Right kidney (tissue), 1 donor: ENCODE measurements at regions not wholly inside any gene's neighbourhood (a gene's known extent, or its start where the extent isn't known, plus 50 kb on each side); places are given as distances from the start of the nearest gene placed in this dataset.

ENCODE experiments used
- DNase-seq: peaks from one replicate; pipeline ENCODE4 v3.0.0-alpha.2; 2016

DNA sequence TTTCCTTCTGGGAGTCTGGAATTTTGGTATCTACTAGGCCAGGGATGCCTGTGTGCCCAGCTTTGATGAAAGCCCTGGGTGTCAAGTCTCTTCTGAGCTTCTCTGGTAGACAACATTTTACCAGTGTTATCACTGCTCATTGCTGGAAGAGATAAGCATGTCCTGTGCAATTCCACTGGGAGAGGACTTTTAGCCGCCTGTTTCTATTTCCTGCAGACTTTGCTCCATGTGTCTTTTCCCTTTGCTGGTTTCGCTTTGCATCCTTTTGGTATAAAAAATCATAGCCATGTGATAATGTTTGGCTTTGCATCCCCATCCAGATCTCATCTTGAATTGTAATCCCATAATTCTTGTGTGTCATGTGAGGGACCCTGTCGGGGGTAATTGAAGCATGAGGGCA lies 163.2 kb downstream of the SLC28A3 start:
- DNase-seq: no peak

DNA sequence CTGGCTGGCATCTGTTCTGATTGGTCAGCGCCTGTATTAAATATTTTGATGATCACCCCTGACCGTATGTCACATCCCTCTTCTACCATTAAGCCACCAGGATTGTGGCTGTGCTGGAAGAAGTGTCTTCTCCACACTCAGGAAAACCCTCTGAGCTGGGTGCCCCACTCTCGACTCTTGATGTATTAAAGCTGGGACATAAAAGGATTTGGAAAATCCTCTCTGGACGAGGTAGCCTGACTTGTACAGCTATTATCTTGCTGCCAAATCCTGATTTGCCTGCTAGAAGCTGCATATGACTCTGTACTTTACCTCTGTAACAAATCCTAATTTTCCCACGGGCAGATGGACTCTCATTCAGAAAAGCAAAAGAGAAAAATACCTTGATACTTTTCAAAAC lies 161.0 kb downstream of the SLC28A3 start:
- DNase-seq: no peak

GRCh38 chr9:84187090-84187489 lies 153.5 kb downstream of the SLC28A3 start:
- no peak for DNase-seq

DNA sequence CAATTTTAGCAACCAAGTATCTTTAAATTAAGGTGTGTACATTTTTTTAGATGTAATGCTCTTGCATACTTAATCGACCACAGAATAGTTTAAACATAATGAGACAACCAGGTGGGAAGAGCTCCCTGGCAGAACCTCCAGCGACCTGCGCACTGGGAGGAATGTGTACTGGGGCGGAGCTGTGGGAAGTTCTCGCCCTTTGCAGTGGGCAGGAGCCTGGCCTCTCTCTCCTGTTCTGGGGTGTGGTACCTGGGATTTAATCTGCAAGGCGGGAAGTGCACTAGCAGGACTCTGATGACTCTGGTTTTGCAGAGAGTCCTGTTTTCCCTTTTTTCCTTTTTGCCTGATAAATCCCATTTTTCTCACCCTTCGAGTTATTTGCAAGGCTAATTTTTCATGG lies 150.7 kb downstream of the SLC28A3 start:
- DNase-seq: no peak

DNA sequence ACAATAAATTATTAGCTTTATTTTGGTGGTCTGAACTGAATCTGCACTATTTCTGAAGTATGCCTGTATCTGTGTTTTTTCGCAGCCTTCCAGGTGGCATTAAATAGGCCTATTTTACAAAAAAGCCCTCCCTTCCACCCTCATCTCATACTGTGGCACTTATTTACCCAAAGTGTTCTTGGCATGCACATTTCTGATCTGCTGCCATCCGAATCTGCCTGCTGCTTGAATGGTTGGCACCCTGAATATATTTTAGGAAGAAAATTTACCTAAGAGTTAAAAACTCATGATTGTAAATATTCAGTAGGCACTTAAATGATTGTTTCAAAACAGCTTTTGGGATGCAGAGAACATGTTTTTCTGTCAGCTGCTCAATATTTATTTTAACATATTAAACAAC lies 150.1 kb downstream of the SLC28A3 start:
- no peak for DNase-seq

- no peak for DNase-seq
Observed at GRCh38 chr9:84206801-84207370, 133.7 kb downstream of the SLC28A3 start.

DNA sequence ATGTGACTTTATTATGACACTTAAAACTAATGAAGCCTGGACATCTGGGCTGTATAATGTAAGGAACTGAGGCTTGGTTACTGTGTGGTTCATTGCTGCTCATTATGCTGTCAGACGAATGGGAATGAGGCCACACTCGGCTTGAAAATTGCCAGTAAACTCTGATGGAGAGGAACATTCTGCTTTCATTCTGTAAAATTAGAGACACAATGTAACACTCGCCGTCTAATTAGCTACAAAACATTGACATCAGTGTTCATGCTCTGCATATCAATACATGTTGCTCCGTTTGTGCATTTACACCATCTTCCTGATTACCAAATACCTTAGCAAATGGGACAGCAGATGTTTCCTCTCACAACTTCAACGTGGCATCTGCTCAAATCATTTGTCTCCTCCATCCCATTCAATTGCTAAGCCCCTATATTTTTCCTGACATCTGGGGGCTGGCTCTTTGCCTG lies 133.0 kb downstream of the SLC28A3 start:
- DNase-seq: no peak

DNA sequence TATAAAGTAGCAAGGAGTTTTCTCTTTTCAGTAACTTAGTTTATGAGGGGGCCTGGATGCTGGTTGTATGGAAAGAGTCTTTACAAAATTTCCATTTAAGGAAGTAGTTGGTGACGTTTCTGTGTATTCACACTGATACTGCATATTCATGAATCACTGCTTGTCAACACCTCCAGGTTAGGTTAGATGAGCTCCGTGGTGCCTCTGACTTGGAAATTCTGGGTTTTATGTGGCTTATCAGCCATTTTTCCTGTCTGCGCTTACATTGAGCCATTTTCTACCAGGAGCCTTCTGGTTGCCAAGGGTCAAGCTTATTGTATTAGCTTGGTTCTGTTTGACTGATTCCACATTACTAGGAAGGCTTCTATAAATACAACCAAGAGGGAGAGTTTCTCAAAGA lies 128.3 kb downstream of the SLC28A3 start:
- no peak for DNase-seq

- no peak for DNase-seq
Observed at GRCh38 chr9:84212982-84213381, 127.6 kb downstream of the SLC28A3 start.

DNA sequence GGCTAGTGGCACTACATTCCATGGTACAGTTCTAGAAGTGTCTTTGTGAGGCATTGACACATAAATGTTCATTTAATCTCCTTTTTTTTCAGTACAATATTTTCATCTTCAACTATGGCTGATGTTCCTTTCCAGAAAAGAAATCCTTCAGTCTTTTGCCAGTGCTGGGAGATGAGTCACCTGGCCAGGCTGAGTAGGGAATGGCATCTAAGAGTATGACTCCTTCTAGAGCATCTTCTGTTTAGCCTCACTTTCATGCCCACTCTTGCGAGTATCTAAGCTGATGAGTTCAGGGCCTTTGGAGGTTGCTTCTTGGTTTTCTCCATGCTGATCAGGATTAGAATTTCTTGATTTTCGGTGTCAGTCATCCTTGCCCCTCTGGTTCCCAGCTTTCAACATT lies 124.4 kb downstream of the SLC28A3 start:
- DNase-seq: no peak

DNA sequence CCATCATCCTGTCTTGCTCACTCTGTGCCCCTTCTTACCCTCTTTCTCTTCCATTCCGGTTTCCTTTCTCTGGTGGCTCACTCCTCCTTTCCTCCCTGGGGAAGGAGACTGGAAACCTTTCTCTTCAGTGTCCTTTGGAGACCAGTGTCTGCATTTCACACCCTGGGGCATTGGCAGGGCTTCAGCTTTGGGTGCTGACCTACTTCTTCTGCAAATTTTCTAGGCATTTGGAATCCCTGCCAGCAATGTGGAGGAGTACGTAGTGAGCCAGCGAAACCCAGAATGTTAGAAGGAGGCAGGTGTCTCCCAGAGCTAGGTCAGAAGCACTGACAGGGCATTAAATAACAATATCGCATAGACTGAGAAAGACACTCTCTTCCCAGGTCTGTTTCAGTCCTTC lies 122.2 kb downstream of the SLC28A3 start:
- DNase-seq: no peak

DNA sequence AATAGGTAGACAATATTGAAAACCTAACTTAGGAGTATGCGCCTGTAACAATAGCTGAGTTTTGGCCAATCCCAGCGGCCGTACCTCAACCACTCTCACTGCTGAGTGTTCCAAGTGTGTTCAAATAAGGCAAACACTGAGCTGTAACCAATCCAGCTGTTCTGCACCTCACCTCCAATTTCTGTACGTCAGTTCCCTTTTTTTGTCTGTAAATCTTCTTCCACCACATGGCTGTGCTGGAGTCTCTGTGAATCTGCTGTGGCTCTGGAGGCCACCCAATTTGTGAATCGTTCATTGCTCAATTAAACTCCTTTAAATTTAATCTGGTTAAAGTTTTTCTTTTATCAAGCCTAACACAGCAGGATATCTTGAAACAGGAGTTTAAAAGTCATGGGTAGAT lies 116.3 kb downstream of the SLC28A3 start:
- no peak for DNase-seq
